Caki2 (cell line): ENCODE measurements at regions not wholly inside any gene's neighbourhood (a gene's known extent, or its start where the extent isn't known, plus 50 kb on each side); places are given as distances from the start of the nearest gene placed in this dataset.

Source experiments
- DNase-seq: peaks from one replicate; pipeline ENCODE4 v3.0.0-alpha.2; 2015; ENCODE audit warnings: low read depth
- in situ Hi-C: cut with HindIII; loops from 2 replicates; pipeline ENCODE4 v1.10.0; 2016; ENCODE audit warnings: low sequenced_read_pairs, low pct_unique_long_range_greater_than_20kb, mixed read lengths

- DNase-seq: no peak
- in situ Hi-C loops: no loop called here
These were observed 167.4 kb upstream of the BMP2 start for GRCh38 chr20:6599876-6600735.

GRCh38 chr20:6595704-6596103 lies 171.8 kb upstream of the BMP2 start:
- no peak for DNase-seq
- in situ Hi-C loops: no loop called here

GRCh38 chr20:6590891-6591637 lies 176.4 kb upstream of the BMP2 start:
- in situ Hi-C loops: no loop called here
- peak; percentile 80 for DNase-seq

- peak; percentile 21 for DNase-seq
- in situ Hi-C loops: no loop called here
These were observed 179.2 kb upstream of the BMP2 start for GRCh38 chr20:6588296-6588695.

- in situ Hi-C loops: no loop called here
- peak; percentile 68 for DNase-seq
These were observed 184.2 kb upstream of the BMP2 start for GRCh38 chr20:6583134-6583738.

GRCh38 chr20:6582449-6582848 lies 185.0 kb upstream of the BMP2 start:
- in situ Hi-C loops: no loop called here
- DNase-seq: no peak

GRCh38 chr20:6580486-6580885 lies 187.0 kb upstream of the BMP2 start:
- in situ Hi-C loops: no loop called here

DNA sequence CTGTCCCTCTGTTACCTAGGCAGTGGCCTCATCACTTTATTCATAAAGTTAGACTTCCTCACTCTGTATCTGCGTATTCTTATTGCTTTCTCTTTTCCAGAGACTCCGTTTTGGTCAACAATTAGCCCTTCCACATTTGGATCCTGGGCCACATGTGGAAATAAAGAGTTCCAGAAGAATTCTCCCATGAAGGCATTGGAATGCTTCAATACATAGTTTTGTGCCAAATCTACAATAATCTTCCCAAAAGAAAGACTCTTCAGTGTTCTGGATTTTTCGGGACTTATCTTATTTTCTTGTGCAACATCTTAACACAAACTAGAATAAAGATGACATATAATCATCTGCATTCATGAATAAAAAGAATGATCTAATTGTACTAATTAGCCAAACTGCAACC lies 187.7 kb upstream of the BMP2 start:
- no peak for DNase-seq
- in situ Hi-C loops: no loop called here

More at GRCh38 chr20:6580486-6580885, 187.0 kb upstream of the BMP2 start:
- DNase-seq: no peak

GRCh38 chr20:6579417-6579816 lies 188.1 kb upstream of the BMP2 start:
- DNase-seq: no peak
- in situ Hi-C loops: no loop called here

DNA sequence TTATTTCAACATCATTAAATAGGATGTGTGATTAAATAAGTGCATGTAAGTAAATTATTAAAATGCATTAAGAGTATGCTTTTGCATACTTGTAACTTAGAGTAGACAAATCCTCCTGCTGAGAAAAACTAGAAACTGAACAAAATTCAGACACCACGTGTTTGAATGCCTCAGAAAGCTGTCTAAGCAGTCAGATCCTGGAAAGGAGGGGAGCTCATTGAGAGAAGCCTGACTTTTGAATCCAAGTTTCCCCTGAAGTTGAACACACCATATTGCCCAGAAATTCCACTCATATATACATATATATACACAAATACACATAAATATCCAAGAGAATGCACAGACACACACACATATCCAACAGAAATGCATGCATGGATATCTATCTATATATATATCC lies 190.0 kb upstream of the BMP2 start:
- in situ Hi-C loops: no loop called here

DNA sequence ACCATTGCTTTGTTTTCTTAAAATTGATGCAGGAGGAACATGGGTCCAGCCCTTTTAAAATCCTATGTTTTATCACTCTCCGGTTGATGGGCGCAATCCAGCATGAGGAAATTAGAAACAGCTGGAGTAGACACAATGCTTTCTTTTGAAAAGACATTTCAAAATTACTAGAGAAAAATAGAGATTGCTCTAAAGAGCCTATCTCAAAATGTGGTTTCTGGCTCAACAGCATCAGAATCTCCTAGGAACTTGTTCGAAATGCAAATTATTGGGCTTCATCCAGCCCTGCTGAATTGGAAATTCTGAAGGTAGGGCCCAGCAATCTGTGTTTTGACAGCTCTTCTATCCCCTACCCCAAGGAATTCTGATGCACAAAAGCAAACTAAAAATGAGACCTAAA lies 190.8 kb upstream of the BMP2 start:
- in situ Hi-C loops: no loop called here

More for the DNA sequence above, 190.0 kb upstream of the BMP2 start:
- no peak for DNase-seq

GRCh38 chr20:6575912-6576401 lies 191.5 kb upstream of the BMP2 start:
- DNase-seq: peak; percentile 39
- in situ Hi-C loops: no loop called here

More for the DNA sequence above, 190.8 kb upstream of the BMP2 start:
- DNase-seq: no peak

- DNase-seq: no peak
- in situ Hi-C loops: no loop called here
These were observed 200.7 kb upstream of the BMP2 start for GRCh38 chr20:6566821-6567220.

GRCh38 chr20:6562111-6562510 lies 205.4 kb upstream of the BMP2 start:
- DNase-seq: peak; percentile 51
- in situ Hi-C loops: no loop called here

GRCh38 chr20:6560978-6561377 lies 206.5 kb upstream of the BMP2 start:
- in situ Hi-C loops: no loop called here
- DNase-seq: no peak

- DNase-seq: no peak
- in situ Hi-C loops: no loop called here
These were observed 207.7 kb upstream of the BMP2 start for GRCh38 chr20:6559791-6560190.

DNA sequence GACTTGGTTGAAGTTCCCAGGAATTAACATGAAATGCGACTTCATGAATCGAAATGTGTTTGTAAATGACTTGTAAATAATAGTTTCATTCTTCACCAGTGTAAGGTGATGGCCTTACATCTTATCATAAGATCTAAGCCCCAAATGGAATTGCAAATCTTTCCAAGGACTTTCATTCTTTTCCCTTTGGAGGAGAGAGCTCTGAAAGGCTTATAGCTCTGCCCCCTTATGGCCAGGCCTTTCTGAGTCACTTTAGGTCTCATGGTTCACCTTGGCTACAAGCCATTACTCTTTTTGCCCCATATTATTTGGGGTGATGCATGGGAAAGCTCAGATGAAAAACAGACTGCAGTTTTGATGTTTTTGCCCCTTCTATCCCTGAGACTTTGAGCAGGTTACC lies 209.1 kb upstream of the BMP2 start:
- no peak for DNase-seq
- in situ Hi-C loops: no loop called here

DNA sequence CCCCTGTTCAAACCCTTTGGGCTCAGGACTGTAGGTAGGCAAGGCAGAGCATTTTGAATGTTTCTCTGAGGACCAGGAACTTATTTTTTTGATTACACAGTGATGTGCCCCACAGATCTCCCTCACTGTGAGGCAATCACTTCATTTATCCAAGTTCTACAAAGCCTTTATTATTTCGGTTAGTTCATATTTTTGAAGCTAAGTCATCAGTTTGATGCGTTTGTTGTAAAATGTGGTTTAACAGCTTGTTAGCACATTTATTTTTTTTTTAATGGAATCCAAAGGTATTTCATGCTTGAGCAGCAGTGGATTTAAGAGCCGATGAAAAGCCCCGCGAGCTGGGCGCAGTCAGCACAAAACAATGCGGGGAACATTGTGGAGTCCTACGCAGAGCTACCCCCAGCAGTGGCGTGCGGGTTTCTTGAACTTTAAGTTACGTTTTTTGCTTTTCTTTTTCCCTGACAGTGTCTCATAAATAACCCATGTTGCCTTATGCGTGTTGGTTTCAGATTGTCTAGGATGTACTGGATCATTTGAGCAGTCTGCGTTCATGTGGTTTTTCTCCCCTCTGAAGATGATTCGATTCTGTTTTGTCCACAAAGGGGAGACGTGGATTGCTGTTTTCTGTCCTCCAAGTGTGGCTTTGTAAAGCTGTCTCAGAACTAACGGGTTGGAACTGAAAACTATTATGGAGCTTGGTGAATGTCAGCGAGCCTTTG lies 233.6 kb upstream of the BMP2 start:
- in situ Hi-C loops: no loop called here
- DNase-seq: peak; percentile 98
